ENCODE measurements at regions not wholly inside any gene's neighbourhood (a gene's known extent, or its start where the extent isn't known, plus 50 kb on each side); places are given as distances from the start of the nearest gene placed in this dataset.
A peak's percentile ranks its signal among the peaks of the same experiment; 100 is the strongest.
"Not testable (repeated sequence)": the region's sequence is repeated elsewhere in the genome, so short reads cannot be mapped to it uniquely, and the experiment has no call there.

GRCh38 chr16:5325932-5326331 lies 228.3 kb upstream of the EEF2KMT start:
- DNase-seq, result no peak

- no peak for DNase-seq
These were observed 225.9 kb upstream of the EEF2KMT start for GRCh38 chr16:5323284-5324141.

- DNase-seq, result no peak
These were observed 224.3 kb upstream of the EEF2KMT start for GRCh38 chr16:5321930-5322329.

- no peak for DNase-seq
These were observed 222.2 kb upstream of the EEF2KMT start for GRCh38 chr16:5319799-5320198.

- no peak for DNase-seq
These were observed 218.3 kb upstream of the EEF2KMT start for GRCh38 chr16:5315914-5316313.

- DNase-seq, result no peak
These were observed 216.8 kb upstream of the EEF2KMT start for GRCh38 chr16:5314377-5314776.

GRCh38 chr16:5309946-5310611 lies 212.5 kb upstream of the EEF2KMT start:
- DNase-seq, result no peak

- no peak for DNase-seq
These were observed 207.4 kb upstream of the EEF2KMT start for GRCh38 chr16:5305023-5305422.

- DNase-seq, result no peak
These were observed 204.9 kb upstream of the EEF2KMT start for GRCh38 chr16:5302372-5303114.

GRCh38 chr16:5298202-5298601 lies 200.6 kb upstream of the EEF2KMT start:
- DNase-seq, result no peak

GRCh38 chr16:5296176-5296575 lies 198.6 kb upstream of the EEF2KMT start:
- no peak for DNase-seq

- DNase-seq, result not testable (repeated sequence)
These were observed 197.7 kb upstream of the EEF2KMT start for GRCh38 chr16:5295304-5295703.

- not testable (repeated sequence) for DNase-seq
These were observed 184.6 kb upstream of the EEF2KMT start for GRCh38 chr16:5282152-5282551.

- DNase-seq, result no peak
These were observed 159.9 kb upstream of the EEF2KMT start for GRCh38 chr16:5257462-5257861.

- no peak for DNase-seq
These were observed 155.2 kb upstream of the EEF2KMT start for GRCh38 chr16:5252791-5253190.

- DNase-seq, result not testable (repeated sequence)
These were observed 149.8 kb upstream of the EEF2KMT start for GRCh38 chr16:5247403-5247802.

GRCh38 chr16:5240278-5240626 lies 142.7 kb upstream of the EEF2KMT start:
- not testable (repeated sequence) for DNase-seq

- DNase-seq, result peak; percentile 4
These were observed 142.1 kb upstream of the EEF2KMT start for GRCh38 chr16:5239472-5240277.

GRCh38 chr16:5235119-5235518 lies 137.5 kb upstream of the EEF2KMT start:
- DNase-seq, result no peak

GRCh38 chr16:5234295-5235050 lies 136.9 kb upstream of the EEF2KMT start:
- DNase-seq, result no peak

GRCh38 chr16:5231246-5231759 lies 133.7 kb upstream of the EEF2KMT start:
- DNase-seq, result no peak

- no peak for DNase-seq
These were observed 130.8 kb upstream of the EEF2KMT start for GRCh38 chr16:5228369-5228768.
